Fibroblast of the conjunctiva (primary cell): ENCODE measurements at regions not wholly inside any gene's neighbourhood (a gene's known extent, or its start where the extent isn't known, plus 50 kb on each side); places are given as distances from the start of the nearest gene placed in this dataset.
A peak's percentile ranks its signal among the peaks of the same experiment; 100 is the strongest.

Source experiments
- DNase-seq: peaks from one replicate; pipeline ENCODE4 v3.0.0-alpha.2; 2010; ENCODE audit warnings: low read depth

DNA sequence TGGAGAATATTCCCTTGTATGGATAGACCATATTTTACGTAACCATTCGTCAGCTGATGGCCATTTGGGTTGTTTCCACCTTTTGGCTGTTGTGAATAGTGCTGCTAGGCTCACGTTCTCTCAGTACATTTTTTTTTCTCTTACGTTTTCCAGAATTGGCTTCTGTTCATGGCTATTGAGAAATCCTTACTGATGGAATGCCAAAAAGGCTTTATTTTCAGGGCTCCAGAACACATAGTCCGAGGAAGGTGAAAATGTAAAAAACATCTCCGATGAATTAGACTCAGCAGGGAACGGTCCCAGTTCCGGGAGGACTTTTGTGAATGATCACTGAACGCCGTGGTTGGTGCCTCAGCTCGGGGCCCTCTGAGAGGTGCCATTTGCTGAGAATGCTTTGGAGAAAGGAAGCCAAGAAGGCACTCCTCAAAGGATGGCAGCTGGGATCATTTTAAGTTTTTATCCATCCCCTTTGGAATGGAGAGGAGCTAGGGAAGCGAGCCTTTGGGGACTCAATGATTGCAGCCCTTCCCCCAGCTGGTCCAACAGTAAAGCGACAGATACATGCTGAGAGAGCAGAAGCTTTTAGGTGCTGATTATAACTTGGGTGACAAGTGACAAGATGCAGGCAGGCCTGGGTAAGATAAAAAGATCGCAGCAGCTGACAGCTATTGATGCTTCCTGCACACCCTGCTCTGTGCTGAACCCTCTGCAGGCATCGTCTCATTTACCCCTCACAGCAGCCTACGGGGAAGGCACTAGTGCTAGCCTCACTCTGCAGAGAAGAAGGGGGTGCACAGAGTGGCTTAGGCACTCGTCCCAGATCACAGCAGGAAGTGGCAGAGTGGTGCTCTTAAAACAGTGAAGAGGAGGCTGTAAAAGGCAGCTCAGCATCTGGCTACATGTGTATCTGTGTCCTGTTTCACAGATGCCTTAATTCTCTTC, 133.4 kb upstream of the KCNG1 start:
- DNase-seq = peak; percentile 56

DNA sequence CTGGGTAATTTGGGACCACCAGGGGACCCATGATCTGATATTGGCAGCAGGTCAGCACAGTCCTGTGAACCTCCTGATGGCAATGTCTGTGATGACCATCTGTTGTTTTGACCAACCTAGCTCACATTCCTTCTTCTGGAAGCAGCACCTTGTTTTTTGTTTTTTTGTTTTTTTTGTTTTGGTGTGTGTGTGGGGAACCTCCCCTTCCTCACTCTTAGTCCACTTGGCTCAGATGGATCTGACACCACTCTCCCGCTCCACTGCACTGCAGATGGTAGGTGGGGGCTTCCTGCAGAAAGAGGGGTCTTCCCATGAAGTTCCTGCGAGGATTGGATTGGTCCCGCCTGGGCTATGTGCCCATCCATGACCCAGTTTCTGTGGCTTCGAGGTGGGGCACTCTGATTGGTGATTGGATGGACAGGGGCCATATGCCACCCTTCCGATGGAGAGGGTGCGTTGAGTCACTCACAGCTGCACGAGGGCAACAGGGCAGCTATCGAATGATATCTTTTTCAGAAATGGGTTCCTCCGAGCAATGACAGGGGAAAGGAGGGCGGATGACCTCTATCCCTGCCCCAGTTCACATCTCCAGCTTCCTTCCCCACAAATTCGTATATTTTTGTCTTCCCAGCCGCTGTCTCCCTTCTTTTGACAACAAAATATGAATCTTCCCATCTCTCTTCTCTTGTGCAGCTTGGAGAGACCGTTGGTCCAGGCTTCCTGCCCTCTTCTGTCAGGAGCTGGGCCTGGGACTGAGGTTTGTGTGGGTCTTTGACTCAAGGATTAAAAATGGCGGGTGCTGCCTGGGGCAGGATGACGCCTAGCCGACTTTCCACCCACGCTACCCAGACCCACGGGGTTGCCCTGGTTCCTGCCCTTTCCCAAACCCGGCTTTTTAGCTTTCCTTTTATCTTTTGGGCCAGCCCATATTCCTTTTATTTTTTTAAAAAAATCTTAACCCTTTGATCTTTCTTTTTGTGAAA, 132.1 kb upstream of the KCNG1 start:
- no peak for DNase-seq

- DNase-seq = no peak
These were observed 131.2 kb upstream of the KCNG1 start for GRCh38 chr20:51153867-51154707.

GRCh38 chr20:51148941-51149340, 126.0 kb upstream of the KCNG1 start:
- no peak for DNase-seq

- no peak for DNase-seq
These were observed 121.6 kb upstream of the KCNG1 start for GRCh38 chr20:51144476-51144875.

GRCh38 chr20:51143652-51144051, 120.7 kb upstream of the KCNG1 start:
- no peak for DNase-seq

GRCh38 chr20:51142448-51142847, 119.5 kb upstream of the KCNG1 start:
- no peak for DNase-seq

DNA sequence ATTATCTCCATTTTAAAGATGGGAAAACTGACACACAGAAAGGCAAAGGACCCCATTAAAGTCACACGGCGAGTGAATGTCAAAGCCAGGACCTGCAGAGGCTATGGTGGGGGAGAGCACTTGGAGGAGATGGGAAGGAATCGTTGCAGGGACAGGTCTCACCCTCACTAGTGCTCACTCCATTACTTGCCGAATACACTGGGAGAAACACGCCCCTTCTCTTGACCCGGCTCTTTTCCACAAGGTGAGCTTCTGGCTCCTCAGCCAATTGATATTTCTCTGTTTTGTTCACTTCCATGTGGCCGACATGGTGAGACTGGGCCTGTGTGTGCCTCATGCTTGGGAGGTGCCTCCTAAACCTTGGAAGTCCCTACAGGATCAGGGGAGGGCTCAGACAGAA, 117.8 kb upstream of the KCNG1 start:
- no peak for DNase-seq

DNA sequence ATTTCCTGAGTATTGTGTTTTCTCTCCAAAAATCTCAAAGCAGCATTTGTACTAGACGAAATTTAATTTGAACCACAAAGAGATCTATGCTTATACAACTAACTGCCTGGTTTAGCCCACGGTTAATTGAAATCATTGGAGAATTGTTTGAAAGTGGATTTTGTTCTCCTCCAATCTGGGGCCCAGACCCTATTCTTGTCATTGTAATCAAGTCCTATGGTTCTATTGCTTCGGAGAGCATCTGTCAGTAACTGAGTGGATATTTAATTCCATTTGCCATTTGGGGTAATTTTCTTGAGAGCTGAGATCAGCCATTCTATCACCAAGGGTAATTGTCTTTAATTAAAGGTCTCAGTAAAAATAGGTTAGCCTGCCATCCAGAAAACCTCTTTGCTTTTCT, 117.0 kb upstream of the KCNG1 start:
- DNase-seq = no peak

GRCh38 chr20:51138576-51138975, 115.7 kb upstream of the KCNG1 start:
- no peak for DNase-seq

DNA sequence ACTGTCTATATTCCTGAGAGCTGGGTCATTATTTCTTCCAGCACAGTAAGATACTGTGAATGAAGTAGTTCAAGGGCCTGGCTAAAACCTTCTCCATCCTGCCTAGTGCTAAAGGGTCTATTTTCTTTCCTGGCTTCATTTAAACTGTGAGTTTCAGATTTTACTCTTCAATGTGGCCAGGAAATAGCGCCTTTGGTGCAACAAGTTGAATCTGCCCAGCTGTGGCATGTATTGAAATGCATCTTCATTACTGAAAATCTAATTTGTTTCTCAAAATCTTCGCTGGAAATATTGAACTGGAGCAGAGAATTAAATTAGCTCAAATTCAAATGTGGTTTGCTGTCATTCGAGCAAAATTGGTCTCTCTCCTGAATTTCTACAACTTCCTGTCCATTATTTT, 114.6 kb upstream of the KCNG1 start:
- no peak for DNase-seq

- no peak for DNase-seq
These were observed 113.2 kb upstream of the KCNG1 start for GRCh38 chr20:51135926-51136715.

GRCh38 chr20:51134405-51134804, 111.5 kb upstream of the KCNG1 start:
- DNase-seq = no peak

- no peak for DNase-seq
These were observed 109.4 kb upstream of the KCNG1 start for GRCh38 chr20:51132279-51132678.

DNA sequence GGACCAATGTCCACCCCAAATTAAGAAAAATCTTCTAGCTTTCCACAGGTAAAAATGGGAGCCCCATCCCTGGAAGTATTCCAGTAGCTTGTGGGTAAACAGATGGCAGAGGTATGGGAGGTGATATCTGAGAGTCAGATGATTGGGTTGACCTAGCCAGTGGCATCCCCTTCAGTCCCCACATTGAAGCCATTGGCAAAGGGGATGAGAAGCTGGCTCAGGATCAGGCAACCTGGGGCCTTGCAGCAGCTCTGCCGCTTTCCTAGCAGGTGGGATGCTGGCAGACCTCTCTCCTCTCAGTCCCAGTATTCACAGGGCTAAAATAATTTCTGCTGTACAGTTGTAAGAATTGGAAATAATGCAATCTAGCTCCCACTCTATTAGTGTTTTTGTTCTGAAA, 108.9 kb upstream of the KCNG1 start:
- DNase-seq = no peak

DNA sequence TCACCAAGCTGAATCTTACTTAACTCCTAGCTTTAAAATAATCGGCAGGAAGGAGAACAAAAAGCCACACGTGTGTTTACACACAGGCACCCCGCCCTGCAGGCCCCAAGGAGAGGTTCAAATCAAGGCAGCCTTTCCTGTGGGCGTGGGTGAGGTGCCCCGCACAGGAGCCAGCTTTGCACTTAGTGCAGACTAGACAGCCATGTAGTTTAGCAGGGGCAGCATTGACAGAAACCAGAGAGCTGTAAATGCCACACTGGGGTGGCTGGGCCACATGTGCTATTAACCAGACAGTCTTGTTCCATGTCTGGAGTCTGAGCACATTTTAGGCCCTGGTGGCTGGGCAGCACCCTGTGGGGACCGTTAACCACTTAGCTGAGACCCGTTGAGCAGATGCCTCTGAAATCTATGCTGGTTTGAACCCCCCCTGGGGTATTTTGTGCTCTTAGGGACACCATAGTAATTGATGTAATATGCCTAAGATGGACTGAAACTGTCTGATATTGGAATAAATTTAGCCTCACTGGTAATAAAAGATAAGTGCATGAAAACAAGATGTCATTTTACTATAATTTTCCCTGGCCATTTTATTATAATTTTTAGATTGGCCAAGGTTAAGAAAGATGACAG, 106.4 kb upstream of the KCNG1 start:
- DNase-seq = no peak

- peak; percentile 33 for DNase-seq
These were observed 105.3 kb upstream of the KCNG1 start for GRCh38 chr20:51128198-51128597.

GRCh38 chr20:51127713-51128112, 104.8 kb upstream of the KCNG1 start:
- DNase-seq = no peak

DNA sequence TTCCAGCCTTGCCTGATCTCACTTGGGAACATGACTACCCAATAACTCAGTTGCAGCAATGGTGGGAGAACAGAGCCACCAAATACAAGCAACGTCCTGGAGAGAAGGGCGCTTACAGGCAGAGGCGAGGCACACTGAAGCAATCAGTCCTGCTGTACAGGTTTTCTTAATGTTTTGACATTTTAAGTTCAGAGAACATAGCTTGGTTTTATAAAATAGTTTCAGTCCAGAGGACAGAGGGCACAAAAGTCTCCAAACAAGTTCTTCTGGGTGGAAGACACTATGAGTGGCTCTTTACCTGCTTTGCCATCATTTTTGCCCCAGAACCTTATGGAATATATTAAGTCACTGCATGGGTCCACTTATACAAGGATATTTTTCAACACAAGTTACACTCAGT, 103.4 kb upstream of the KCNG1 start:
- no peak for DNase-seq

DNA sequence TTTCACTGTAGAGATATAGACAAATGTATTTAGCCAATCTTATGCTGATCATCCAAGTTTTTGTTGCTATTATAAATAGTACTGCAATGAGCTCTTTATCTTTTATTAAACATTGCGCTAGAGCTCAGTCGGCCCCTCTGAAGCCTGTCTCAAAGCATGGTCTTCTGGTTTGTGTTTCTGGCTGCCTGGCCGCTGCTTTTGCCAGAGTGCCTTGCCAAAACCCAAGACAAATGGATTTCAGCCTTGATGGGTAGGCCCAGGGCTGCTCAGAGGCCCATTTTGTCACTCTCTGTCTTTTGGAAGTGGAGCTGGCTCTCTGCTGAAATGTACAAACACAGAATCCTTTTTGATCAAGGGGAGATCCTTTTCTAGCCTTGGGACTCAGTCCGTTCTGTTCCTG, 102.9 kb upstream of the KCNG1 start:
- no peak for DNase-seq

DNA sequence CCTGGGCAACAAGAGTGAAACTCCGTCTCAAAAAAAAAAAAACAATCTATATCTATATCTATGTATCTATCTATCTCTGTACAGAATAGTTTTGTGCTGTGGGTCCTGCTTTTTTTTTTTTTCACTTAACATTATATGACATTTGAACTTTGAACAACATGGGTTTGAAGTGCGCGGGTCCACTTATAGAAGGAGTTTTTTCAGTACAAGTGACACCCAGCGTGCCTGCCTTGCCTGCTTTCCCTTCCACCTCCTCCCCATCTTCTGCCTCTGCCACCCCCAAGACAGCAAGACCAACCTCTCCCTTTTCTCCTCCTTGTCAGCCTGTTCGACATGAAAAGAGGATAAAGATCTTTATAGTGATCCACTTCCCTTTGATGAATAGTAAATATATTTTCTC, 102.2 kb upstream of the KCNG1 start:
- DNase-seq = no peak
